A549 (cell line): ENCODE measurements at regions not wholly inside any gene's neighbourhood (a gene's known extent, or its start where the extent isn't known, plus 50 kb on each side); places are given as distances from the start of the nearest gene placed in this dataset.

Experiments used
- MAZ ChIP-seq: fragments of 150-350 bp; IDR thresholded peaks from 2 replicates; pipeline ENCODE4 v1.6.1; 2014; ENCODE audit warnings: antibody characterized with exemption, low read depth, low read length, borderline replicate concordance
- MYC ChIP-seq: IDR thresholded peaks from 2 replicates; pipeline ENCODE4 v1.6.1; 2012; ENCODE audit warnings: mild to moderate bottlenecking, inconsistent platforms, low read length, improper control_type of control experiment, borderline replicate concordance
- NR3C1 ChIP-seq: fragments of >200 bp; sonication (Bioruptor Twin); formaldehyde crosslinking; IDR thresholded peaks from 3 replicates; pipeline ENCODE4 v1.6.1; 2017
- POLR2A ChIP-seq: IDR thresholded peaks from 2 replicates; pipeline ENCODE4 v1.6.1; 2012; ENCODE audit warnings: mild to moderate bottlenecking, low read length
- RAD21 ChIP-seq, 2 experiments: fragments of >200 bp in 1 of 2; sonication (Bioruptor Twin) in 1 of 2; formaldehyde crosslinking in 1 of 2; IDR thresholded peaks in 1 of 2; conservative IDR thresholded peaks in 1 of 2; 2 replicates in 1 of 2; 3 replicates in 1 of 2; pipeline ENCODE4 v1.6.1; 2012 to 2018; ENCODE audit warnings: inconsistent platforms in 1 of 2
- RCOR1 ChIP-seq: fragments of 150-350 bp; IDR thresholded peaks from 2 replicates; pipeline ENCODE4 v1.6.1; 2014; ENCODE audit warnings: antibody characterized with exemption, low read length, low read depth
- RFX5 ChIP-seq: fragments of 450-650 bp; IDR thresholded peaks from 2 replicates; pipeline ENCODE4 v1.7.1; 2014; ENCODE audit warnings: antibody characterized with exemption, mild to moderate bottlenecking, moderate library complexity
- TF ChIP-seq, protein P1 (sequence below): fragments of >200 bp; sonication (Bioruptor Twin); formaldehyde crosslinking; IDR thresholded peaks from 3 replicates; pipeline ENCODE4 v1.5.1; 2016
- TF ChIP-seq, protein P2 (sequence below): fragments of 200-600 bp; sonication (generic); IDR thresholded peaks from 2 replicates; pipeline ENCODE4 v1.6.1; 2016; ENCODE audit warnings: antibody characterized with exemption, mild to moderate bottlenecking, moderate library complexity
- TF ChIP-seq, protein P3 (sequence below): fragments of 450-650 bp; IDR thresholded peaks from 2 replicates; pipeline ENCODE4 v1.6.1; 2014; ENCODE audit warnings: antibody characterized with exemption

DNA sequence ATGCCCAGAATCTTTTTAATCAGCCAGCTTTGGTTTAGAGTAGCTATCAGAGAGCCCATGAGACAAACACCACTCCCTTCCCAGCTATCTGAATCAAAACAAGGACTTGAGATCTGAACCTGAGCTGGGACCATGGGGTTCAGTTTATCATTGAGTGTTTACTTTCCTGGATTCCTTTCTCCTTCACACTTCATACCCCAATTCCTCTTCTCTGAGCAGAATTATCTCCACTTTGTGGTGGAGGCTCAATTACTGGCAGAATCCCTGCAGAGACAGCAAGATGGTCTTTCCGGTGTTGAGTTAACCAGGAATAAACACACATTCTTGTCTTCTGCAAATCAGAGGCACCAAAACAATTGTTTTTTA, 102.4 kb downstream of the RPL22L1 start:
- TF ChIP-seq, protein P1, sequence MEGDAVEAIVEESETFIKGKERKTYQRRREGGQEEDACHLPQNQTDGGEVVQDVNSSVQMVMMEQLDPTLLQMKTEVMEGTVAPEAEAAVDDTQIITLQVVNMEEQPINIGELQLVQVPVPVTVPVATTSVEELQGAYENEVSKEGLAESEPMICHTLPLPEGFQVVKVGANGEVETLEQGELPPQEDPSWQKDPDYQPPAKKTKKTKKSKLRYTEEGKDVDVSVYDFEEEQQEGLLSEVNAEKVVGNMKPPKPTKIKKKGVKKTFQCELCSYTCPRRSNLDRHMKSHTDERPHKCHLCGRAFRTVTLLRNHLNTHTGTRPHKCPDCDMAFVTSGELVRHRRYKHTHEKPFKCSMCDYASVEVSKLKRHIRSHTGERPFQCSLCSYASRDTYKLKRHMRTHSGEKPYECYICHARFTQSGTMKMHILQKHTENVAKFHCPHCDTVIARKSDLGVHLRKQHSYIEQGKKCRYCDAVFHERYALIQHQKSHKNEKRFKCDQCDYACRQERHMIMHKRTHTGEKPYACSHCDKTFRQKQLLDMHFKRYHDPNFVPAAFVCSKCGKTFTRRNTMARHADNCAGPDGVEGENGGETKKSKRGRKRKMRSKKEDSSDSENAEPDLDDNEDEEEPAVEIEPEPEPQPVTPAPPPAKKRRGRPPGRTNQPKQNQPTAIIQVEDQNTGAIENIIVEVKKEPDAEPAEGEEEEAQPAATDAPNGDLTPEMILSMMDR: no peak
- TF ChIP-seq MYC: no peak
- TF ChIP-seq RAD21 (conservative IDR thresholded peaks at IDR 0.05 in 1 of 2, IDR thresholded peaks at IDR 0.05 in 1 of 2): no peak
- TF ChIP-seq, protein P2, sequence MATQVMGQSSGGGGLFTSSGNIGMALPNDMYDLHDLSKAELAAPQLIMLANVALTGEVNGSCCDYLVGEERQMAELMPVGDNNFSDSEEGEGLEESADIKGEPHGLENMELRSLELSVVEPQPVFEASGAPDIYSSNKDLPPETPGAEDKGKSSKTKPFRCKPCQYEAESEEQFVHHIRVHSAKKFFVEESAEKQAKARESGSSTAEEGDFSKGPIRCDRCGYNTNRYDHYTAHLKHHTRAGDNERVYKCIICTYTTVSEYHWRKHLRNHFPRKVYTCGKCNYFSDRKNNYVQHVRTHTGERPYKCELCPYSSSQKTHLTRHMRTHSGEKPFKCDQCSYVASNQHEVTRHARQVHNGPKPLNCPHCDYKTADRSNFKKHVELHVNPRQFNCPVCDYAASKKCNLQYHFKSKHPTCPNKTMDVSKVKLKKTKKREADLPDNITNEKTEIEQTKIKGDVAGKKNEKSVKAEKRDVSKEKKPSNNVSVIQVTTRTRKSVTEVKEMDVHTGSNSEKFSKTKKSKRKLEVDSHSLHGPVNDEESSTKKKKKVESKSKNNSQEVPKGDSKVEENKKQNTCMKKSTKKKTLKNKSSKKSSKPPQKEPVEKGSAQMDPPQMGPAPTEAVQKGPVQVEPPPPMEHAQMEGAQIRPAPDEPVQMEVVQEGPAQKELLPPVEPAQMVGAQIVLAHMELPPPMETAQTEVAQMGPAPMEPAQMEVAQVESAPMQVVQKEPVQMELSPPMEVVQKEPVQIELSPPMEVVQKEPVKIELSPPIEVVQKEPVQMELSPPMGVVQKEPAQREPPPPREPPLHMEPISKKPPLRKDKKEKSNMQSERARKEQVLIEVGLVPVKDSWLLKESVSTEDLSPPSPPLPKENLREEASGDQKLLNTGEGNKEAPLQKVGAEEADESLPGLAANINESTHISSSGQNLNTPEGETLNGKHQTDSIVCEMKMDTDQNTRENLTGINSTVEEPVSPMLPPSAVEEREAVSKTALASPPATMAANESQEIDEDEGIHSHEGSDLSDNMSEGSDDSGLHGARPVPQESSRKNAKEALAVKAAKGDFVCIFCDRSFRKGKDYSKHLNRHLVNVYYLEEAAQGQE: no peak
- TF ChIP-seq RFX5: no peak
- no peak for TF ChIP-seq RCOR1
- TF ChIP-seq POLR2A: no peak
- TF ChIP-seq MAZ: no peak
- TF ChIP-seq NR3C1: no peak
- TF ChIP-seq, protein P3, sequence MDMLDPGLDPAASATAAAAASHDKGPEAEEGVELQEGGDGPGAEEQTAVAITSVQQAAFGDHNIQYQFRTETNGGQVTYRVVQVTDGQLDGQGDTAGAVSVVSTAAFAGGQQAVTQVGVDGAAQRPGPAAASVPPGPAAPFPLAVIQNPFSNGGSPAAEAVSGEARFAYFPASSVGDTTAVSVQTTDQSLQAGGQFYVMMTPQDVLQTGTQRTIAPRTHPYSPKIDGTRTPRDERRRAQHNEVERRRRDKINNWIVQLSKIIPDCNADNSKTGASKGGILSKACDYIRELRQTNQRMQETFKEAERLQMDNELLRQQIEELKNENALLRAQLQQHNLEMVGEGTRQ: no peak
